Neutrophil (primary cell): ENCODE measurements at regions not wholly inside any gene's neighbourhood (a gene's known extent, or its start where the extent isn't known, plus 50 kb on each side); places are given as distances from the start of the nearest gene placed in this dataset.

Source experiments
- H3K27ac ChIP-seq: fragments of 200-600 bp; sonication (generic); 2 replicates; pipeline ENCODE4 v1.5.1; 2016; ENCODE audit warnings: mild to moderate bottlenecking, moderate library complexity
- H3K27me3 ChIP-seq: fragments of 200-600 bp; sonication (generic); 2 replicates; pipeline ENCODE4 v1.6.0; 2016; ENCODE audit warnings: mild to moderate bottlenecking
- H3K36me3 ChIP-seq: fragments of 200-600 bp; sonication (generic); 2 replicates; pipeline ENCODE4 v1.5.1; 2017
- H3K4me1 ChIP-seq, 2 experiments: fragments of 200-600 bp in 1 of 2; sonication (generic) in 1 of 2; 1 replicate in 1 of 2; 2 replicates in 1 of 2; pipeline versions ENCODE4 v1.5.1 to v1.6.1; 2013 to 2016; ENCODE audit warnings: low read depth in 1 of 2, low read length in 1 of 2, mild to moderate bottlenecking in 1 of 2, moderate library complexity in 1 of 2; ENCODE audit not compliant: control insufficient read depth in 1 of 2, insufficient read depth in 1 of 2
- H3K4me3 ChIP-seq, 2 experiments: fragments of 200-600 bp in 1 of 2; sonication (generic) in 1 of 2; 1 replicate in 1 of 2; 2 replicates in 1 of 2; pipeline ENCODE4 v1.5.1; 2013 to 2016; ENCODE audit warnings: low read depth in 1 of 2, low read length in 1 of 2, mild to moderate bottlenecking in 1 of 2, moderate library complexity in 1 of 2
- H3K9me3 ChIP-seq: fragments of 200-600 bp; sonication (generic); 2 replicates; pipeline ENCODE4 v1.5.1; 2016
- TF ChIP-seq, protein P1 (sequence below): fragments of 200-600 bp; sonication (generic); IDR thresholded peaks from 2 replicates; pipeline ENCODE4 v1.5.1; 2016; ENCODE audit warnings: antibody characterized with exemption

- no peaks in the 10 kb centered on the region for H3K27me3 ChIP-seq
- TF ChIP-seq, protein P1, sequence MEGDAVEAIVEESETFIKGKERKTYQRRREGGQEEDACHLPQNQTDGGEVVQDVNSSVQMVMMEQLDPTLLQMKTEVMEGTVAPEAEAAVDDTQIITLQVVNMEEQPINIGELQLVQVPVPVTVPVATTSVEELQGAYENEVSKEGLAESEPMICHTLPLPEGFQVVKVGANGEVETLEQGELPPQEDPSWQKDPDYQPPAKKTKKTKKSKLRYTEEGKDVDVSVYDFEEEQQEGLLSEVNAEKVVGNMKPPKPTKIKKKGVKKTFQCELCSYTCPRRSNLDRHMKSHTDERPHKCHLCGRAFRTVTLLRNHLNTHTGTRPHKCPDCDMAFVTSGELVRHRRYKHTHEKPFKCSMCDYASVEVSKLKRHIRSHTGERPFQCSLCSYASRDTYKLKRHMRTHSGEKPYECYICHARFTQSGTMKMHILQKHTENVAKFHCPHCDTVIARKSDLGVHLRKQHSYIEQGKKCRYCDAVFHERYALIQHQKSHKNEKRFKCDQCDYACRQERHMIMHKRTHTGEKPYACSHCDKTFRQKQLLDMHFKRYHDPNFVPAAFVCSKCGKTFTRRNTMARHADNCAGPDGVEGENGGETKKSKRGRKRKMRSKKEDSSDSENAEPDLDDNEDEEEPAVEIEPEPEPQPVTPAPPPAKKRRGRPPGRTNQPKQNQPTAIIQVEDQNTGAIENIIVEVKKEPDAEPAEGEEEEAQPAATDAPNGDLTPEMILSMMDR, result no peak
- no peak overlapping the region for H3K4me3 ChIP-seq
- no peaks in the 10 kb centered on the region for H3K36me3 ChIP-seq
- H3K4me1 ChIP-seq, result no peaks in the 10 kb centered on the region
- no peaks in the 10 kb centered on the region for H3K9me3 ChIP-seq
- no peak overlapping the region for H3K27ac ChIP-seq
Measured at GRCh38 chr12:19856389-19856788, 417.1 kb downstream of the AEBP2 start.

- Histone ChIP-seq H3K27me3 (no peaks in the 10 kb centered on the region), H3K36me3 (no peaks in the 10 kb centered on the region), H3K27ac (no peak overlapping the region), H3K4me1 (no peaks in the 10 kb centered on the region), H3K4me3 (no peak overlapping the region), H3K9me3 (no peaks in the 10 kb centered on the region)
- TF ChIP-seq, protein P1, result no peak
Measured at GRCh38 chr12:19857204-19857603, 417.9 kb downstream of the AEBP2 start.

- Histone ChIP-seq H3K9me3 (no peaks in the 10 kb centered on the region), H3K4me3 (no peak overlapping the region), H3K27ac (no peak overlapping the region), H3K4me1 (no peaks in the 10 kb centered on the region), H3K27me3 (no peaks in the 10 kb centered on the region), H3K36me3 (no peaks in the 10 kb centered on the region)
- TF ChIP-seq, protein P1, result no peak
Measured at GRCh38 chr12:19867151-19867550, 427.9 kb downstream of the AEBP2 start.

- Histone ChIP-seq H3K9me3 (no peaks in the 10 kb centered on the region), H3K36me3 (no peaks in the 10 kb centered on the region), H3K4me3 (no peak overlapping the region), H3K4me1 (no peaks in the 10 kb centered on the region), H3K27me3 (no peaks in the 10 kb centered on the region), H3K27ac (no peak overlapping the region)
- TF ChIP-seq, protein P1, result no peak
Measured at GRCh38 chr12:19867970-19868369, 428.7 kb downstream of the AEBP2 start.

- Histone ChIP-seq H3K9me3 (no peaks in the 10 kb centered on the region), H3K27ac (no peak overlapping the region), H3K36me3 (no peaks in the 10 kb centered on the region), H3K27me3 (no peaks in the 10 kb centered on the region), H3K4me3 (no peak overlapping the region), H3K4me1 (no peaks in the 10 kb centered on the region)
- TF ChIP-seq, protein P1, result no peak
Measured at GRCh38 chr12:19869413-19869812, 430.1 kb downstream of the AEBP2 start.
